GM21619 (cell line): ENCODE measurements at regions not wholly inside any gene's neighbourhood (a gene's known extent, or its start where the extent isn't known, plus 50 kb on each side); places are given as distances from the start of the nearest gene placed in this dataset.
"Not testable (repeated sequence)": the region's sequence is repeated elsewhere in the genome, so short reads cannot be mapped to it uniquely, and the experiment has no call there.

Experiments used
- ATAC-seq: cut with Tn5 transposase; IDR thresholded peaks from one replicate; pipeline ENCODE4 v1.9.1; 2021; ENCODE audit not compliant: unreplicated experiment

DNA sequence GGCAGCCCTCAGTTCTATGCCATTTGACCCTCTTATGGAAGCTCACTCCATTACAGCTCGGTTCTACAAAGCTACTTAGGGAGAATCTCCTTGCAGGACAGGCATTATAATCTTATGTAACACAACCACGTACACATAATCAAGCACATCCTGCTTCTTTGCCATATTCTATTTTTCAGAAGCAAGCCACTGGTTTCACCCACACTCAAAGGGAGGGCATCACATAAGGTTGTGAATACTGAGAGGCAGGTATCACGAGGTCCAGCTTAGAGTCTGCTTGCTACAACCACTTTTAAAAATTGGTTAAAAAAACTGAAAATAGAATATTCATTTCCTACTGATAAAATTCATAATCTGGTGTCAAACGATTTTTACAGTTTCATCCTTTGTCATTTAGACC, 589.2 kb downstream of the SLC16A7 start:
- no peak for ATAC-seq

- ATAC-seq, result no peak
These were observed 595.4 kb downstream of the SLC16A7 start for GRCh38 chr12:60191271-60191670.

GRCh38 chr12:60191676-60192359, 596.0 kb downstream of the SLC16A7 start:
- no peak for ATAC-seq

GRCh38 chr12:60194678-60195077, 598.8 kb downstream of the SLC16A7 start:
- ATAC-seq, result no peak

- ATAC-seq, result no peak
These were observed 599.7 kb downstream of the SLC16A7 start for GRCh38 chr12:60195483-60195882.

DNA sequence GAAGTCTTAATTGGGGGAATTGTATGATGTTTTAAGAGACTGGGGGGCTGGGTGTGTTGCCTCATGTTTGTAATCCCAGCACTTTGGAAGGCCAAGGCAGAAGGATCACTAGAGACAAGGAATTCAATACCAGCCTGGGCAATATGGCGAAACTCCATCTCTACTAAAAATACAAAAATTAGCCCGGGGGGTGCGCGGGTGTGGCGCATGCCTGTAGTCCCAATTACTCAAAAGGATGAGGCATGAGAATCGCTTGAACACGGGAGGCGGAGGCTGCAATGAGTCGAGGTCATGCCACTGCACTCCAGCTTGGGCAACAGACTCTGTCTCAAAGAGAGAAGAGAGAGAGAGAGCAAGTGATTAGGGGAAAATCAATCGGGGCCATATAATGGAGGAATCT, 600.5 kb downstream of the SLC16A7 start:
- no peak for ATAC-seq

GRCh38 chr12:60197589-60197988, 601.8 kb downstream of the SLC16A7 start:
- no peak for ATAC-seq

DNA sequence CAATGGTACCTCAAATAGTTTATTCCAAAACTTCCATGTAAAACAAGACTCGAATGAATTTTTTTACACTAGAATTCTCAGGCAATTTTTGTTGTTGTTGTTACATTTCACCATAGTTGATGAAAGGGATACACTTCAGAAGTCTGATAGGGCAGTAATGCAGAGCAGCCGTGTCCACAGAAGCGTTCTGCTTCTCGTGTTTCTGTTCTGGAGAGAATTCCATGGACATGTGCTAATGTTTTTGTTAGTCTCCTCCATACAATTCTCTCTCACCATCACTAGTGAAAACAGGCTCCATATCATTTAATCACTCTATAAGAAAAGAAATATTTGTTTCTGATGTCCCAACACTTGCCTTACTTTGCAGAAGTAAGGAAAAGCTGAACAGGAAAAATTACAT, 606.1 kb downstream of the SLC16A7 start:
- ATAC-seq, result no peak

DNA sequence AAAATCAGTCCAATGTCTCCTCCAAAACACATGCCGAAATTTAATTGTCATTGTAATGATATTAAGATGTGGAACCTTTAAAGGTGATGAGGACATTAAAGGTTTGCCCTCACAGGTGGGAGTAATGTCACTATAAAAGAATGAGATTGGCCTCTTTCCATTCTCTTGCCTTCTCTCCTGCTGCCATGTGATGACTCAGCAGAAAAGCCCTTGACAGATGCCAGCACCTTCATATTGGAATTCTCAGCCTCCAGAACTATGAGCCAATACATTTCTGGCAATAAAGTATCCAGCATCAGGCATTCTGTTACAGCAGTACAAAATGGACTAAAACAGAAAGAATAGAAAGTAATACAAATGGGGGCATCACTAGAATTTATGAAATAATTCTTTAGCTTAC, 609.7 kb downstream of the SLC16A7 start:
- ATAC-seq, result no peak

- ATAC-seq, result no peak
These were observed 613.7 kb downstream of the SLC16A7 start for GRCh38 chr12:60209521-60209920.

DNA sequence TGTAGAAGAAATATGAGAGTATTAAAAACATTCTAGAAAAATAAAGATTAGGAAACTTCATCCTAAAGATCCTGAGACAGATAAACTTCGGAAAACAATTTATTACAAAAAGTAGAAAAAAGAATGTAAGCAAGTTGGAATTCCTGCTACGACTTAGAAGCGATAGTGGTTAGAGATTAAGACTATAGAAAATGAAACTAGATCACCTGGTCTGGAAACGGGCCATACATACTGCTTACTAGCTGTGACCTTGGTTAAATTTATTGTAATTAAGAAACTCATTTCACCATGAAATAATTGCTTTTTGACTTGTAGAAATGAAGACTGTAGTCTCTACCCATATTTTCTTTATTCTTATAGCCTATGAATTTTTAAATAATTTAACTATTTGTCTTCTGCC, 614.1 kb downstream of the SLC16A7 start:
- ATAC-seq, result no peak

DNA sequence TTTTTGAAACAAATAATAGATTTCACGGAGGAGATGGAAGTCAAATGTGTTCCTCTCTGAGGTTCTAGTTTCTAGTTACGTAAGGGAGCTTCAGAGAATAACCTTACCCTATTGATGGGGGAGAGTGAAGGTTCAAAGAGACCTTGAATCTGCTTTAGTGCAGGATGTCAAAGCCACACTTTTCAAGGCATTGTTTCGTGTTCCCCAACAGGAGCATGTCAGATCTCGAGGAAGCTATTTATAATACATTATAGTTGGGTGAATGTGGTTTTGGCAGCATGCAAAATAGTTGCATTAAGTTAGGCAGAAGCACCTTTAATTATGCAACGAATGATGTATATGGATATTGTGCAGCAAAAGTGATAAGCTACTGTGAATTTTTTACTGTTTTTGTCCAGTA, 614.9 kb downstream of the SLC16A7 start:
- ATAC-seq, result no peak

DNA sequence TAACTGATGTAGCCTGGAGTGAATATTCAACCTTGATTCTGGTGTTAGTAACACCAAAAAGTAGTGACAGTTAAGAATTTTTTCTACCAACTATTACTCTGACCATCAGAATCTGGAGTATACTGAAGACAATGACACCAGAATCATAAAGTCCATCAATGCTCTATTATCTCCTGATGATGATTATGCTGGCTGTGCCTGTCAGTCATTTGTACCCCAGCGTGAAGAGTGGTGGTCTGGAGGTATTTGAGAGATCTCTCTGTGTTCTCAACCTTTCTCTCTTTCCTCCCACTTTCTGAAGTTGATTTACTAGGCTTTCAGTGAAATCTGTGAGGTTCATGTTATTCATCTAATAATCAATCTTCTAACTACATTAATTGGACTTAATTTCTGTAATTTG, 615.4 kb downstream of the SLC16A7 start:
- ATAC-seq, result no peak

- ATAC-seq, result no peak
These were observed 616.6 kb downstream of the SLC16A7 start for GRCh38 chr12:60212159-60213000.

- ATAC-seq, result not testable (repeated sequence)
These were observed 617.4 kb downstream of the SLC16A7 start for GRCh38 chr12:60213272-60213671.

- no peak for ATAC-seq
These were observed 620.4 kb downstream of the SLC16A7 start for GRCh38 chr12:60216226-60216625.

DNA sequence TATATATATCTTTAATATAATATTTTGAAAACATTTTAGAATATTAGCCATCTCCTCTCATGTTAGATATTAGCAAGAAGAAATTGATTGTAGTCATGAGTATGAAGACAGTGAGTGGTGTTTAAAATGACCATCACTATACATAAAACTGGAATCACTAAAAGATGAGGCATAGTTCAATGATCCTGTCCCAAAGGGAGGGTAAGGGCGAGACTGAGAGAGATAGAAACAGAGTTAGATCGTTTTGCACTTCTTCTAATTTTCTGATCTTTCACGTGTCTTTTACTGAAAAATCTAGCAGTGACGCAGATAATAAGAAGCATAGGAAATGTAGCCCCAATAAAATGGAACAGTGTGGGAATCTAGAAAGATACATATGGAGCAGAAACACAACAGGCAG, 627.4 kb downstream of the SLC16A7 start:
- ATAC-seq, result no peak

DNA sequence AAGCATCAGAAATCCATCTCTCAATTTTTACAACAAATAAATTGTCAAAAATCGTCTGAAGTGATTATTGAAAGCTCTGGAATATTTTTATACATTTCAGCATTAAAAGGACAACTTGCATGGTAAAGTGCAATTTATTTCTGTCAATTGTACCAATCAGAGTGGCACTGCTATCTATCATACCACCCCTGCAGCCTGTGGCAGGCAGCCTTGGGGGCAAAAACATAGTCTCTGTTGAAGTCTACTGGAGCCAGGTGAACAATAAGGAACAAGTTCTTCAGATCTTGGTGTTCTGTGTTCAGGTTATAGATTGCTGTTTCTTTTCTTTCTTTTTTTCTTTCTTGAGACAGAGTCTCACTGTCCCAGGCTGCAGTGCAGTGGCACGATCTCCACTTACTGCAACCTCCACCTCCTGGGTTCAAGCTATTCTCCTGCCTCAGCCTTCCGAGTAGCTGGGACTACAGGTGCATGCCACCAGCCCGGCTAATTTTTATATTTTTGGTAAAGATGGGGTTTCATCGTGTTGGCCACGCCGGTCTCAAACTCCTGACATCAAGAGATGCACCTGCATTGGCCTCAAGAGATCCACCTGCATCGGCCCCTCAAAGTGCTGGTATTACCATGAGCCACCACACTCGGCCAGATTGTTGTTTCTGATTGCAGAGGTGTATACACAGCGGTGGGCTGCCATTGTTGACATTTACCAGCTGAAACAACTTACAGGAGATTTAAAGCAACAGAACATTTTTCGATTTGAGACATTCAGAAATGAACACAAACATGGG, 629.6 kb downstream of the SLC16A7 start:
- ATAC-seq, result no peak

DNA sequence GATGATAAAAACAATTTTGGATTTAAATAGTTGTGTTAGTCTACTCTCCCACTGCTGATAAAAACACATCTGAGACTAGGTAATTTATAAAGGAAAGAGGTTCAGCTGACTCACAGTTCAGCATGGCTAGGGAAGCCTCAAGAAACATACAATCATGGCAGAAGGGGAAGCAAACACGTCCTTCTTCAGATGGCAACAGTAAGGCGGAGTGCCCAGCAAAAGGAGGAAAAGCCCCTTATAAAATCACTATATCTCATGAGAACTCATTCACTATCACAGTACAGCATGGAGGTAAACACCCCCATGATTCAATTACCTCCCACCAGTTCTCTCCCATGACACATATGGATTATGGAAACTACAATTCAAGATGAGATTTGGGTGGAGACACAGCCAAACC, 632.1 kb downstream of the SLC16A7 start:
- ATAC-seq, result no peak

GRCh38 chr12:60230056-60230455, 634.2 kb downstream of the SLC16A7 start:
- no peak for ATAC-seq

DNA sequence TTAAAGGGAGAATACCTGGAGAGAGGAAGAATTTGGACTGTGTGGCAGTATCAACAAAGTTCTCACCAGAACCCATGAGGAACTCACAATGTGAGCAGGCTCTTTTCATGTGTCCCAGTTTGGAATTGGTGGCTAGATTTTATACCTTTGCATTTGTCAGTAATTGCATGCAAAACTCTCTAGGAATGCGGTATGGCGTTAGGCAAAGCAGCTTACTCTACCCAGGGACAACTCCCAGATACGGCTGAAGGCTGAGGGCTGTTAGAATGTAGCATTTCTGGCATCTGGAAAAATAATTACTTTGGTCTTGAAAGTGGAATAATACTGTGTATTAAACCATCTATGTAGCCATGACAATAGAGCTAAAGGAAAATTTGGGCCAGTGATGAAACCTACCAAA, 635.5 kb downstream of the SLC16A7 start:
- ATAC-seq, result no peak
